AG08396 (cell line): ENCODE measurements at regions not wholly inside any gene's neighbourhood (a gene's known extent, or its start where the extent isn't known, plus 50 kb on each side); places are given as distances from the start of the nearest gene placed in this dataset.
"Not testable (repeated sequence)": the region's sequence is repeated elsewhere in the genome, so short reads cannot be mapped to it uniquely, and the experiment has no call there.

Source experiments
- DNase-seq: peaks from one replicate; pipeline ENCODE4 v3.0.0; 2012; ENCODE audit warnings: low spot score, mixed read lengths

DNA sequence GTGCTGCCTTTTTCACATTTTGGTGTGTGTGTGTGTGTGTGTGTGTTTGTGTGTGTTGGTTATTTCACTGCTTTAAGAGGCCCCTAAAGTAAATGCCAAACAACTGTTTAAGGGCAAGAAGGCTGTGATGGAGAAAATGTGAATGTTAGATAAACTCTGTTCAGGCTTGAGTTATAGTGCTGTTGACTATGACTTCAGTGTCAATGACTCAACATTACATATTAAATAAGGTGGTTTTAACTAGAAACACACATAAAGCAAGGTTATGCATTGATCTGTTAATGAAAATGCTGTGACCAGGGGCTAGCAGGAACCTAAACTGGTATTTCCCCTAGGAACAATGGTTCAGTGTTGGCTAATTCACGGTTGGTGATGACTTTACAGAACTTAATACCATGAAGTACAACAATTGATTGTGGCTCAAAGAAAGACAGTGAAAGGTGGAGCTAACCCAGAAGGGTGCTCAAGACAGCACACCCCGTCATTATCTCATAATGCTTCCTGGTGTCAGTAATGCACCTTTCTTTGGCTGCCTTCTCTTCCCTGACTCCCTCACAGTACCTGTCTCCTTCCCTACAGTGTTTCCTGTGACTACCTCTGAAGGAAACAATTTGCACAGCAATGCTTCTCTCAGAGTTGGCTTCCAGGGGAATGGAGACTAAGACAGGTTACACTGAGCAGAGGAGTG, 116.1 kb downstream of the RIN2 start:
- DNase-seq, result no peak

DNA sequence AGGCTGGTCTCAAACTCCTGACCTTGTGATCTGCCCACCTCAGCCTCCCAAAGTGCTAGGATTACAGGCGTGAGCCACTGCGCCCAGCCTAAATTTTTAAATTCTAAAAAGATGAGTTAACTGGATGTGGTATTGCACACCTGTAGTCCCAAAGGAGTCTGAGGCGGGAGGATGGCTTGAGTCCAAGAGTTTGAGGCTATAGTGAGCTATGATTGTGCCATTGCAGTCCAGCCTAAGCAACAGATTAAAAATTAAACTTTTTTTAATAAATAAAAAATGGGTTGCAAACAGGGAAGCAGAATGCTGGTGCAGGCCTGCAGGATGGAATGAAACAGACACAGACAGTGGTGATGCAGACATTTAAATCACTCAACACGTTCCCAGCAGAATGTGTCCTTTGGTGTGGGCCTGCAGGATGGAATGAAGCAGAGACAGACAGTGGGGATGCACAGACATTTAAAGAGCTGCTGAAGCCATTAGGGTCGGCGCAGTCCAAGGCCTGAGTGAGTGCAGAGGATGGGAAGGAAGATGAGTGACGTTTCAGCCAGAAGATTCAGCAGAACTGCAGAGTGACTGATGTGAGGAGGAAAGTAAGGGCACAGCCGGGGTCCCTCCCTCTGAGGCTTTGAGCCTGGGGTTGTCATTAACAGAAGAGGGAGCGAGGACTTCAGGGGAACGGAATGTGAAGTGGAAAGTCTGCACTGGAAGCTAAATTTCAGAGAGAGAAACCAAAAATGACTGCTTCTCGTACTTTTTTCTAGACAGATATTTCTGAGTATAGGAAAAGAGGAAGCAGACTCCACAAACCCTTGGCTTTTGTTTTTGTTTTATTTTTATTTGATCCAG, 117.5 kb downstream of the RIN2 start:
- no peak for DNase-seq

DNA sequence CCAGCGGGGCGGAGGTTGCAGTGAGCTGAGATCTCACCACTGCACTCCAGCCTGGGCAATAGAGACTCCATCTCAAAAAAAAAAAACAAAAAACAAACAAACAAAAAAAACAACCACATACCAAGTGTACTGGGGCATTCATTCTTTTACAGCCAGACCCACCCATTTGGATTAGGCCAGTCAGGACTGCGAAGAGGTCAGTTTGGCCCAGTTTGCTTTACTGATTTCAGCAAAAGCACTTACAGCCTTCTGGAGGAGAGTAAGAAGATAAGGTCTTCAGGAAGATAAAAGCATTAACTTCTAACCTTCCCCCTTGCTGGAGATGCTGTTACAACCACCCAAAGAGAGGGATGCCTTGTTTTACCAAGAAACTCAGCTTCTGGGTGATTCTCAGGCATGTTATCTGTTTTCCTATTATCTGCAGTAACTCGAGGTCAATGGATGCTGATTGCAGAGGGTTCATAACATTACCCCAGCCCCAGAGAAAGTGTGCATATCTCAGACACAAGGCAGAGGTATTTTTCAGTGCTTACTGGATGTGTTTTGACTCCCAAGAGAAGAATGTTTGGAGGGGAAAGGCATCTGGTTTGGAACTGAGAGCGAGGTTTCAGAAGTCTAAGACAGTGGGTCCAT, 118.9 kb downstream of the RIN2 start:
- no peak for DNase-seq

DNA sequence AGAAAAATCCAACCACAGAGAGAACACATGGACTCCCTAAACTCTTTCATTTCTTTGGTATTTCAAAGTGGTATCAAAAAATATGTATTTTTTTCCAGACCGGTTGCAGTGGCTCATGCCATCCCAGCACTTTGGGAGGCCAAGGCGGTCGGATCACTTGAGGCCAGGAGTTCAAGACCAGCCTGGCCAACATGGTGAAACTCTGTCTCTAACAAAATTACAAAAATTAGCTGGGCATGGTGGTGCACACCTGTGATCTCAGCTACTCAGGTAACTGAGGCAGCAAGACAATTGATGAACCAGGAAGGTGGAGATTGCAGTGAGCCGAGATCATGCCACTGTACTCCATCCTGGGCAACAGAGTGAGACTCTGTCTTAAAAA, 121.8 kb downstream of the RIN2 start:
- DNase-seq, result not testable (repeated sequence)

DNA sequence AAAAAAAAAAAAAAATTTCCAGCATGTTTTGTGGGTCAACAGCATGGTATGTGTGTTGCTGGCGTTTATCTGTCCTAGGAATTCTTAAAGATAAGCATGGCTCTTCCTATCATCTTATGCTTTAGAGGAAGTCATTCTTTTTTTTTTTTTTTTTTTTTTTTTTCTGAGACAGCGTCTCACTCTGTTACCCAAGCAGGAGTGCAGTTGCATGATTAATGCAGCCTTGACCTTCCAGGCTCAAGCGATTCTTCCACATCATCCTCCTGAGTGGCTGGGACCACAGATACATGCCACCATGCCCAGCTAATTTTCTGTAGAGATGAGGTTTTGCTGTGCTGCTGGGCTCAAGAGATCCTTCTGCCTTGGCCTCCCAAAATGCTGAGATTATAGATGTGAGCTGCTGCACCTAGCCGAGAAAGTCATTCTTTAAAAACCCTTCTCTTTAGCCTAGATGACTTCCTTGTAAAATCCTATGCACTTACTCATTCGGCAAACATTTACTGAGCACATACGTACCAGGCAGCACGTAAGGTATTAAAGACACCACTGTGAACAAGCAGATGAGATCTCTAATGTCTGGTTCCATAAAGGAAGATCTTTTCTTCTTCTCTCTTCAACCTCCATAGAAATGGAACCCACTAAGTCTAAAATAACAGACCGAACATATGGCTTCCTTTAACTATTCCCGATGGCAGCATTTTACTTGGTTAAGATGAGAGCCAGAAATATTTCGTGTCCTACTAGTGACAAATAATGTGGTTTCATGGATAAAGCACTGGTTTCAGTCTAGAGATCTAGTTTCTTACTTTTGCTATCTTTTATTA, 122.4 kb downstream of the RIN2 start:
- no peak for DNase-seq

DNA sequence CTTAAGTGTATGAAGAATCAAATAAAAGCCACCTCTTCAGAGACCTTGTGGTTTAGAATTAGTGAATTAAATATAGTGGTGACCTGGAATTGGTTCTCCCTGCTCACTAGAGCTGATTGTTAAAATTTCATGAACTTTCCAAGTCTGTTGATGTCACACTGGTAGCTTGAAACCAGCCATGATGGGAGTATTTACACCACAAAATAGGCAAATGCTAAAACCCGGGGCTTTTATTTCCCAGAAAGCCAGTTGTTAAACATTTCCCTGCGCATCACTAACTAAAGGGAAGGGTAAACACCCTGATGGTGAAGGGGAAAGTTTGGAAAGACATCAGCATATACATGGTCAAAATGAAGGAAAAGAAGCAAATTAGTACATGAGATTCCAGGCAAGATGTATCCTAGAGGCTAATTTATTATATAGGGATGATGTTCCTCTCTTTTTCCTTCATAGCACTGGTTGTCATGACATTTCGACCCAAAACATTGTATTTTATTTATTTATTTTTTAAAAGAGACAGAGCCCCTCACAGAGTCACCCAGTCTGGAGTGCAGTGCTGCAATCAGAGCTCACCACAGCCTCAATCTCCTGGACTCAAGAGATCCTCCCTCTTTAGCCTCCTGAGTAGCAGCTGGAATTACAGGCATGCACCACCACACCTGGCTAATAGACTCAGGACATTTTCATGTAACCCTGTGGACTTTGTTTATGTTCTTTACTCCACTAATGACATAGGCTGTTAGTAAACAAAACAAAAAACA, 123.2 kb downstream of the RIN2 start:
- DNase-seq, result no peak

DNA sequence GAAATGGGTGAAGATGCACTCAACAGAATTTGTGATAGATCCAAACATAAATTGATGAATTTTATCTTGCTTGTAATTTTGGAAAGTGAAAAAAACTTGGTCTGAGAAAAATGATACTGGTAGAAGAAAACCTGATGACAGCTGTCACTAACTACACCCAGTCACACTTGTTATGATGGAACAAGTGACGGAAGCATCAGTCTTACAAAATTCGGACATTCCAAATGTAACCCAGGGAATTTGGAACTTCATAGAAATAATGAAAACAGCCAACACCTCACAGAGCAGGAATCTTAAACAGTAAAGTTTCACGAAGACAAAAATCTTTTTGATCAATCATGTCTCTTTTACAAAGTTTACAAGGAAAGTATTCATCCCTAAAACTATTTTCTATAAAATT, 123.9 kb downstream of the RIN2 start:
- DNase-seq, result no peak

DNA sequence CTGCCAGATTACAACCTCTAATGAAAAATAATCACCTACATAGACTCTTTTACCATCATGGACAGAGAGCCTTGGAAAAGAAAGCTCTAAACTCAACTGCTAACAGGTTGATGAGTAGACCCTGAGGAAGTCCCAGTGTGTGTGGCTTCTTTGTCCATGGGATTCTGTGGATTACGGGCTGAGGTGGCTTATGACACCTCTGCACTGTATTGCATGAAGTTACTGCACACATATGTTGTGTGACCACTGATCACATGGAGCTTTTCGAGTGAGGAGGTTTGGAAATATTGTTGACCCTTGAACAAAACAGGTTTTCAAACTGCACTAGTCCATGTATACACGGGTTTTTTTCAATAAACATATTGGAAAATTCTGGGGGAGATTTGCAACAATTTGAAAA, 124.4 kb downstream of the RIN2 start:
- no peak for DNase-seq

DNA sequence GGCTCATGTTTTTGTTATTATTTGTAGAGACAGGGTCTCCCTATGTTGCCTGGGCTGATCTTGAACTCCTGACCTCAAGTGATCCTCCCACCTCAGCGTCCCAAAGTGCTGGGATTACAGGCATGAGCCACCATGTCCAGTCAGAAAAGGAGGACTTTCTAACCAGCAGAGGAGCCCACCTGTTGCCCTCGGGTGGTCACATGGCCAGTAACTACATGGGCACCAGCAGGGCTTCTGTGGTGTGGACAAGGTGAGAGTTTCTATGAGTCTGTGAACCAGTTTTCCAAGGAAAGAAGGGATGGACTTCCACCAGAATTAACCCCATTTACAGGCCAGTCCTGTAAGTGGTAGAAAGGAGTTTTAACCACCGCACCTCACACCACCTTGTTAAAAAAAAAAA, 125.4 kb downstream of the RIN2 start:
- DNase-seq, result no peak

DNA sequence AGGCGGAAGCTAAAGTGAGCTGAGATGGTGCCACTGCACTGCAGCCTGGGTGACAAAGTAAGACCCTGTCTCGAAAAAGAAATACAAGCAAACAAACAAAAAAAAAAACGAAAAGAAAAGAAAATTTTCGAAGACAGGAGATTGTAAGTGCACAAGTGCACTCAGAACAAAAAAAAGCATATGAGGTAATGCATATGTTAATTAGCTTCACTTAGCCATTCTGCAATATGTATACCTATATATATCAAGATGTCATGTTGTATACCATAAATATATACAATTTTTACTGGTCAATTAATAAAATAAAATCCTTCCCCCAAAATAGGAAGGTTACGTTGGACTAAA, 127.5 kb downstream of the RIN2 start:
- DNase-seq, result no peak

DNA sequence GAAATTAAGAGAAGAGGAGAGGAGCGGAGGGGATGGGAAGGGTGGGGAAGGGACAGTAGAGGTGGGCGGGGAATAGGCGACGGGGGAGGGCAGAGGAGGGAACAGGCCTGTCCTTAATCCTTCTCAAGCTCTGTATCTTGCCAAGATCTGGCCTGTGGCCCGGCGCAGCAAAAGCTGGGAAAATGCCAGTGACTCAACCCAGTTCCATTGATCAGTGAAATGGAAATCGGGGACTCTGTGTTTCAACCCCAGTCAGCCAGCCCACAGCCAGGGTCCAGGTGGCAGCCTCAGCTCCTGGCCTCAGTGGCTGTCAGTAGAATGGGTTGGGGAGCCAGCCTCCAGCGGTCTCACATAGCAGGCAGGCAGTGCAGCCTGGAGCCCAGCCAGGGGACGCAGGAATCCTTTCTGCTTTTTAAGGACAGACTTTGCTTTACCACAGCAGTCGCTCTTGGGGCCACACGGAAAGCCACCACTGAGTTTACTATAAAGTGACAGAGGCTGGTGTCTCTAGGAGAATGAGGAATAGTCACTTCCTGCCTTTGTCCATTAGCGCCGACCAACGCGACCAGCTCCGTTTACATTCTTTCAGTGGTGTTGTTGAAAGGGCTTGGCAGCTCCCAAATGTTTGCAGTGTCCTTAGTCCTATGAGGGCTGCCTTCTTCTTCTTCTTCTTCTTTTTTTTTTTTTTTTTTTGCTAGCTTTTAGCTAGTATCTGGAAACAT, 128.0 kb downstream of the RIN2 start:
- peak; percentile 33 for DNase-seq

DNA sequence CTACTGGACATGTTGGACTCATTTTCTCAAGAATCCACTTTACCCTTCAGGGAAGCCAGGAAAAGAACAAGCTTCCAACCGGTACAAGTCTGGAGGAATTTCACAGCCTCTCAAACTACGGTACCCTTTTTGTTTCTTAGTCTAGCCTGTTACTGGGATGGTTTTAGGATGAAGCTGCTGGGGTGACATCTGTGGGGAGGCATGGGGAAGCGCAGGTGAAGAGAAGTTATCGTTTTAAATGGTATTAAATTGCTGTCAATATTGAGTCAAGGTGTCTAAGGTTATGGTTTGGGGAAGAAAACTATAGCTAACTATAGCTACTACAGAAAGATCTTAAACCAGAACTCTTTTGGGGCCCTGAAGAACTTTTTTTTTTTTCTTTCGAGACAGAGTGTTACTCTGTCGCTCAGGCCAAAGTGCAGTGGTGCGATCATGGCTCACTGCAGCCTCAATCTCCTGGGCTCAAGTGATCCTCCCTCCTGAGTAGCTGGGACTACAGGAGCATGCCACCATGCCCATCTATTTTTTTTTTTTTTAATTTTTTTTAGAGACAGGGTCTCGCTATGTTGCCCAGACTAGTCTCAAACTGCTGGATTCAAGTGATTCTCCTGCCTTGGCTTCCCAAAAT, 128.7 kb downstream of the RIN2 start:
- DNase-seq, result no peak

DNA sequence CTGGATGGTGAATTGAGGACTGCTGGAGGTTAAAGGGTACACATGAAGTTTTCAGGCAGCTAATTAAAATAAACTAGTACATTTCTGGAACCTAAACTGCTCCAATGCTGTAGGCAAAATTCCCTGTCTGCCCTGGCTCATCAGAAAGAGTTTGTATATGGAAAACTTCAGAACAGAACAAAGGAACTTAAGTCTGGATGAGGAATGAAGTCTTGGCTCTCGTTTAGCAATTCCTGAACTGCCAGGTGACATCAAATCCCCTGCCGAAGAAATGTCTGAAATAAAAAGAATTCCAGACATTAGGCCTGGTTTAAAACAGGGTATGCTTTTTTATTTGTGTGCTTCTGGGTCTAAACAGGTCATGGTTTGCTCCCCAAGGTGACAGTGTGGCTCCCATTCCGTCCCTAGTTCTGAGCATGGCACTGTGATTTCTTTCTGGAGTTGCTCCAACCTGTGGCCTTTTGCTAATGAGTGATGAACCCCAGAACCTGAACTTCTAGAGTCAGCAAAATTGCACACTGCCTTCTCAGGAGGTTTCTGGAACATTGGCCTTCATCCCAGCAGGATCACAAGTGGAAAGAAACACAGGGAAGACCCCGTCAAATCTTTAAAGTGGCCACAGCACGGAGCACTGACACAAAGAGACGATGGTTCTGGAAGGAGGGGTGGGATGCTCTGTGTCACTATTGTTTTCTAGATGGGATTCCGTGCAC, 129.4 kb upstream of the NAA20 start:
- DNase-seq, result no peak

DNA sequence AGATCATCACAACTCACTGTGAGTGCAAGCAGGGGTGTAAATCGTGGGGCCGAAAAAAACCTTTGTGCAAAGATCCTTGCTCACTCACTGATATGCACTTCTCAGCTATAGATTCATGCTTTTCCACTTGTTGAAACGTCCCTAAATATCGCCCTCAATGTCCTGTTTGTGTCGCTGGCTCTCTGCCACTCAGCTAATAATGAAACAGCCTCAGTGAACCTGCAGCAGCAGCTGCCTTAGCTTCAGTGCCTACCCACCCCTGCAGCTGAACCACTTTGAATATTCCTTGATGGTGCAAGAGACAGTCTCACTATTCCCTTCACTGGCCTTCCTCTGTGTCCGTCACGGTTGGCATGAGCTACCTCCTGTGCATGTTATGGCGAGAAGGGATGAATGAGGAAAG, 128.9 kb upstream of the NAA20 start:
- DNase-seq, result no peak

DNA sequence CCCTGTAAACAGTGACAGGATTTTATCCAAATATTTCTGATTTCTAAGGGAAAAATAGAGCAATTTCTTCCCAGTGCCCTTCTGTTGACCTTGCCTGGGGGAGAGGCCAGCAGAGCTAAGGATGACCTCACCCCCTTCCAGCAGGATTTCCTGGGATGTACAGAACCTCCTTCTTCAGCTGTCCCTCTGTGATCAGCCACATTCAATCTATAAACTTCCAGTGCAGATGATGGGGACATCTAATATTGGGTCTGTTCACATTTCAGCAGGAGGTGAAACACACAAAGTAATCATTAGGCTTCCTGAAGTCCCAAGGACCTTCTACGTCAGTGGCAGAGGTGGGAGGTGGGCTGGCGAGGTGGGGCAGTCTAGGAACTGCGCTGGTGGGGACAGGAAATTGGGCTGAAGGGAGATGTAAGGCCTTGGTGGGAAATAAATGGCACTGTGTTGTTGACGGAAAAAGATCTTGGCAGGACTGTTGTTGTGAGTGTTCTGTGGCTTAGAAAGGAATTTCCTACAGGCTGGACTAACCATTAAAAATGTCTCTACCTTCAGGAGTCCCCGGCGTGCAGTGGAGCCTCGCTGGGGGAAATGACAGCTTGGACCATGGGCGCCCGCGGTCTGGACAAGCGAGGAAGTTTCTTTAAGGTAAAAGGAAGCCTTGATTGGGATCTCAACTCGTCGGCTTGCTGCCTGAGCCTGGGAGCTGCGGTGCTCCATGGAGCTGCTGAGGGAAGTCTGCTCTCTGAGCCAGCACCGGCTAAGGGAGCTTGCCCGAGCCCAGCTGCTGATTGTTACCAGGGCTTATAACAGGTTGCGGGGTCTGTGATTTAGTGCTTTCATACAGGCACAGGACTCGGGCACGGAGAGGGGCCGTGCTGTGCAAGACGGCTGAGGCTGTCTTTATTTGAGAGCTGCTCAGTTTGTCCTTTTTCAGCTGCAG, 127.9 kb upstream of the NAA20 start:
- peak; percentile 60 for DNase-seq

DNA sequence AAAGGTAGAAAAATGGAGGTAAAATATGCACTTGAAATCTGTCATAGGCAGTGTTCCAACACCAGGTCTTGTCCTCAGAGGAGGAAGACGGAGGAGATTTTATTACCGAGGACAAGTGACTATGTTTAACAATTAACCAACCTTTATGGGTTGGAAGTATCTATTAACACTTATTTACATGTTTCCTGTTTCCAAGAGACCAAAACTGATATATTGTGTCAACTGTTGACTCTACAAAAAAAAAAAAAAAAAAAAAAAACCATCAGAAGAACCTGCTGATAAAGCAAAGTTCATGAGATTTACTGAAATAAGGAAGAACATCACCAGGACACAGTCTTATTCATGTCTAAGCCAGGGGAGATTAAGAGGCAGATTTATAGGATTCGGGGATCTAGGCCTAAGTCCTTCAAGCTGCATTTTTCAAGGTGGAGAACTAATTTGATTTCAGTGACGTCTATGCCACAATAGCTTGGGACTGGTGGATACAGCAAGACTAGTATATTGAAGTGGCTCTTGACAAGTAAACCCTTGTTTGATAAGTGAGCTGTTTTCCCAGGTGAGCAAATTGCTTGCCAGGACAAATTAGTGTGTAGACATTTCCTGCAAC, 126.6 kb upstream of the NAA20 start:
- DNase-seq, result no peak

DNA sequence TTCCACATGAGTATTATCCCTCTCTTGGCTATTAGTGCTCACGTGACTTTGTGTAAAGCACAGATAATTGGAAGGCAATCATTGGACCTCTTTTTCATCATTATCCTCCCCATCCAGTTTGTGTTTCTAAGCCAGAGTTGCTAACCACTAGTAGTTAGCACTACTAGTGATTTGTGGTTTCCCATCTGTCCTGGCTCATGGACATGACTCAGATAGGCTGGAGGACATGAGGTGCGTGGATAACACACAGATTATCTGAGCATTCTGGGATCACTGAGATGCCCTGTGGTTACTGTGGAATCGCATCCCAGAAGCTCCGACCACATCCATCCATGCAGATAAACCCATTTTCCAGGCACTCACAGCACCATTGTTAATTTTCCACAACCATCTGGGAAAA, 123.8 kb upstream of the NAA20 start:
- DNase-seq, result no peak

DNA sequence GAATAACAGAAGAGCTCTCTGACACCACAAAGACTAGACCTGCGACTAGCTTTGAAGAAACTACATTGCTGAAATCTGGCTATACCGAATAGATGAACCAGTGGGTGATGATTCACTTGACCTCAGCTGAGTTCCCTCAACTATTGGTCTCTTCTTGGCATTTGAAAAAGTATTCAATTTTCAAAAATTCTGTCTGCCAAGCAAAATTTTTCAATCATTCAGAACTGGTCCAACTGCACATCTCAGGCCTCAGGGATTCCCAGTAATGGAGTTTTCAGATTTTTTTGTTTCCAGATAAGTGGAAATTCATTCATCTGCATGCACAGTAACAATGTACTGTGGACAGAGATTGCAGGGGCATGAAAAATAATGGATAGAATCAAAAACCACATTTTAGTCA, 121.4 kb upstream of the NAA20 start:
- DNase-seq, result no peak
